ENCODE measurements at regions not wholly inside any gene's neighbourhood (a gene's known extent, or its start where the extent isn't known, plus 50 kb on each side); places are given as distances from the start of the nearest gene placed in this dataset.

DNA sequence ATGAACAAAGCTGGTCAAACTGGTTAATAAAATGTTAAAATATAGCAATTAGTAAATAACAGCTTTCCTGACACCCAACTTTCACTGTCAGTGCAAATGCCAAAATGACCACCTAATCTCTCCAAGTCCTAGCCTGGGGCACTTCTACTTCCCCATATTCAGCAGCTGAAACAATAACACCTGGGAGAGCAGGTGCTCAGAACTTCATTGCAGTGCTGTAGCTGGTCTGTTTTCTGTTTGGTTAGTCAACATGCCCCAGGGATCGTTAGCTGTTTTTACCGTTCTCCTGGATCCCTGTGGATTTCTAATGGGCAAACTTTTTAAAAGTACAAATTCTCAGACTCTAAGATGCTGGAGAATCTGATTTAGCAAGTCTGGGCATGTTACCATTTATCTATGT, 759.7 kb downstream of the GALC start:
- TF ChIP-seq, protein P1, sequence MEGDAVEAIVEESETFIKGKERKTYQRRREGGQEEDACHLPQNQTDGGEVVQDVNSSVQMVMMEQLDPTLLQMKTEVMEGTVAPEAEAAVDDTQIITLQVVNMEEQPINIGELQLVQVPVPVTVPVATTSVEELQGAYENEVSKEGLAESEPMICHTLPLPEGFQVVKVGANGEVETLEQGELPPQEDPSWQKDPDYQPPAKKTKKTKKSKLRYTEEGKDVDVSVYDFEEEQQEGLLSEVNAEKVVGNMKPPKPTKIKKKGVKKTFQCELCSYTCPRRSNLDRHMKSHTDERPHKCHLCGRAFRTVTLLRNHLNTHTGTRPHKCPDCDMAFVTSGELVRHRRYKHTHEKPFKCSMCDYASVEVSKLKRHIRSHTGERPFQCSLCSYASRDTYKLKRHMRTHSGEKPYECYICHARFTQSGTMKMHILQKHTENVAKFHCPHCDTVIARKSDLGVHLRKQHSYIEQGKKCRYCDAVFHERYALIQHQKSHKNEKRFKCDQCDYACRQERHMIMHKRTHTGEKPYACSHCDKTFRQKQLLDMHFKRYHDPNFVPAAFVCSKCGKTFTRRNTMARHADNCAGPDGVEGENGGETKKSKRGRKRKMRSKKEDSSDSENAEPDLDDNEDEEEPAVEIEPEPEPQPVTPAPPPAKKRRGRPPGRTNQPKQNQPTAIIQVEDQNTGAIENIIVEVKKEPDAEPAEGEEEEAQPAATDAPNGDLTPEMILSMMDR (IDR thresholded peaks at IDR 0.05; ENCODE audit: insufficient read depth, low read depth, low read length) = no peak
- no peak for TF ChIP-seq EZH2 (IDR thresholded peaks at IDR 0.05; ENCODE audit: insufficient read depth, low read length)
